ENCODE measurements at regions not wholly inside any gene's neighbourhood (a gene's known extent, or its start where the extent isn't known, plus 50 kb on each side); places are given as distances from the start of the nearest gene placed in this dataset.
"Not testable (repeated sequence)": the region's sequence is repeated elsewhere in the genome, so short reads cannot be mapped to it uniquely, and the experiment has no call there.

- intact Hi-C loops (cut with micrococcal nuclease) = no loop called here
- no peaks in the 10 kb centered on the region for H4K20me1 ChIP-seq (ENCODE audit: insufficient read depth)
- ATAC-seq (no peak), DNase-seq (ENCODE audit: low read depth, low spot score) (no peak)
- H3K27ac ChIP-seq (ENCODE audit: low read depth, low read length) = no peak overlapping the region
- ChIA-PET POLR2A (no interaction called here), CTCF (no interaction called here), RAD21 (ENCODE audit: low non-redundant PET in 1 of 2, low total read pairs in 2 of 2, uncharacterized antibody in 2 of 2, unreplicated experiment in 2 of 2) (no interaction called here)
- H3K9me2 ChIP-seq (ENCODE audit: insufficient read depth) = no peaks in the 10 kb centered on the region
- no peak overlapping the region for H3K4me2 ChIP-seq (ENCODE audit: low read length)
- no peaks in the 10 kb centered on the region for H3K27me3 ChIP-seq (ENCODE audit: insufficient read depth, low read length)
- no peak for TF ChIP-seq EZH2 (IDR thresholded peaks at IDR 0.05)
- no peak for TF ChIP-seq CTCF (IDR thresholded peaks at IDR 0.05 in 2 of 3, conservative IDR thresholded peaks at IDR 0.05 in 1 of 3; ENCODE audit: borderline replicate concordance in 1 of 3, insufficient read depth in 1 of 3, low read depth in 2 of 3, low read length in 2 of 3)
- TF ChIP-seq SRF (IDR thresholded peaks at IDR 0.05; ENCODE audit: low read depth) = no peak
- TF ChIP-seq ZNF274 (IDR thresholded peaks at IDR 0.05; ENCODE audit: low read depth, low read length) = no peak
- TF ChIP-seq POLR2A (IDR thresholded peaks at IDR 0.05; ENCODE audit: borderline replicate concordance, extremely low read depth, insufficient read depth, insufficient read length) = no peak
- no peak for TF ChIP-seq SIN3A (IDR thresholded peaks at IDR 0.05; ENCODE audit: low read depth)
- no peak for TF ChIP-seq ZBTB33 (IDR thresholded peaks at IDR 0.05; ENCODE audit: extremely low read depth, insufficient replicate concordance, low read length)
- TF ChIP-seq YY1 (IDR thresholded peaks at IDR 0.05; ENCODE audit: extremely low read depth, insufficient replicate concordance, low read depth, low read length) = no peak
- no peak for TF ChIP-seq TCF7L2 (IDR thresholded peaks at IDR 0.05; ENCODE audit: borderline replicate concordance, extremely low read depth, insufficient read depth, insufficient read length)
- TF ChIP-seq SP1 (IDR thresholded peaks at IDR 0.05; ENCODE audit: low read depth) = no peak
- no peak for TF ChIP-seq ZFX (IDR thresholded peaks at IDR 0.05)
- no peak for TF ChIP-seq CEBPB (IDR thresholded peaks at IDR 0.05; ENCODE audit: low read depth)
- TF ChIP-seq ELF1 (IDR thresholded peaks at IDR 0.05; ENCODE audit: borderline replicate concordance, low read depth) = no peak
- no peaks in the 10 kb centered on the region for H3K36me3 ChIP-seq (ENCODE audit: control insufficient read depth in 1 of 2, insufficient read depth in 2 of 2, low read length in 2 of 2)
- no peak overlapping the region for H3K9ac ChIP-seq (ENCODE audit: low read length)
- no peaks in the 10 kb centered on the region for H3K79me2 ChIP-seq (ENCODE audit: insufficient read depth, low read length)
- no TSS peak for BruUV-seq (replicated peaks)
- H3K9me3 ChIP-seq (ENCODE audit: control insufficient read depth in 1 of 2, insufficient read depth in 1 of 2, low read depth in 1 of 2, low read length in 2 of 2) = no peaks in the 10 kb centered on the region
- no peak overlapping the region for H2AFZ ChIP-seq (ENCODE audit: low read depth, low read length, poor library complexity, severe bottlenecking)
- H3K4me1 ChIP-seq (ENCODE audit: control insufficient read depth in 1 of 2, insufficient read depth in 2 of 2, low read length in 2 of 2) = no peaks in the 10 kb centered on the region
- H3K4me3 ChIP-seq (replicated peaks in 1 of 2; ENCODE audit: low read depth in 1 of 2, low read length in 2 of 2) = no peak overlapping the region
These were observed 199.5 kb upstream of the GRM3 start for GRCh38 chr7:86444245-86444644.

GRCh38 chr7:86440420-86440819 lies 203.3 kb upstream of the GRM3 start:
- H3K27me3 ChIP-seq (ENCODE audit: insufficient read depth, low read length); H3K9ac ChIP-seq (ENCODE audit: low read length); H2AFZ ChIP-seq (ENCODE audit: low read depth, low read length, poor library complexity, severe bottlenecking); intact Hi-C loops (cut with micrococcal nuclease); H3K4me2 ChIP-seq (ENCODE audit: low read length); DNase-seq (ENCODE audit: low read depth, low spot score); CTCF ChIA-PET; H3K9me2 ChIP-seq (ENCODE audit: insufficient read depth); H3K36me3 ChIP-seq (ENCODE audit: control insufficient read depth in 1 of 2, insufficient read depth in 2 of 2, low read length in 2 of 2); H3K27ac ChIP-seq (ENCODE audit: low read depth, low read length); H3K79me2 ChIP-seq (ENCODE audit: insufficient read depth, low read length); BruUV-seq (replicated peaks); RAD21 ChIA-PET (ENCODE audit: low non-redundant PET in 1 of 2, low total read pairs in 2 of 2, uncharacterized antibody in 2 of 2, unreplicated experiment in 2 of 2); H3K4me1 ChIP-seq (ENCODE audit: control insufficient read depth in 1 of 2, insufficient read depth in 2 of 2, low read length in 2 of 2); H3K4me3 ChIP-seq (replicated peaks in 1 of 2; ENCODE audit: low read depth in 1 of 2, low read length in 2 of 2); H4K20me1 ChIP-seq (ENCODE audit: insufficient read depth); ATAC-seq; POLR2A ChIA-PET; H3K9me3 ChIP-seq (ENCODE audit: control insufficient read depth in 1 of 2, insufficient read depth in 1 of 2, low read depth in 1 of 2, low read length in 2 of 2): not testable (repeated sequence)
